GM19328 (cell line): ENCODE measurements at regions not wholly inside any gene's neighbourhood (a gene's known extent, or its start where the extent isn't known, plus 50 kb on each side); places are given as distances from the start of the nearest gene placed in this dataset.

Experiments
- ATAC-seq: cut with Tn5 transposase; IDR thresholded peaks from one replicate; pipeline ENCODE4 v1.9.1; 2021; ENCODE audit warnings: mild to moderate bottlenecking, moderate library complexity; ENCODE audit not compliant: unreplicated experiment

- ATAC-seq: no peak
These were observed 88.6 kb upstream of the HAAO start for GRCh38 chr2:42880738-42881690.

GRCh38 chr2:42879913-42880737 is 87.7 kb upstream of the HAAO start:
- no peak for ATAC-seq

GRCh38 chr2:42879121-42879705 is 86.8 kb upstream of the HAAO start:
- ATAC-seq: no peak

- ATAC-seq: peak; percentile 76
These were observed 86.2 kb upstream of the HAAO start for GRCh38 chr2:42878581-42878980.

GRCh38 chr2:42877936-42878335 is 85.6 kb upstream of the HAAO start:
- ATAC-seq: no peak

GRCh38 chr2:42877511-42877910 is 85.1 kb upstream of the HAAO start:
- no peak for ATAC-seq

- ATAC-seq: no peak
These were observed 84.0 kb upstream of the HAAO start for GRCh38 chr2:42876326-42876751.

GRCh38 chr2:42875880-42876279 is 83.5 kb upstream of the HAAO start:
- ATAC-seq: no peak

GRCh38 chr2:42874949-42875801 is 82.8 kb upstream of the HAAO start:
- no peak for ATAC-seq

DNA sequence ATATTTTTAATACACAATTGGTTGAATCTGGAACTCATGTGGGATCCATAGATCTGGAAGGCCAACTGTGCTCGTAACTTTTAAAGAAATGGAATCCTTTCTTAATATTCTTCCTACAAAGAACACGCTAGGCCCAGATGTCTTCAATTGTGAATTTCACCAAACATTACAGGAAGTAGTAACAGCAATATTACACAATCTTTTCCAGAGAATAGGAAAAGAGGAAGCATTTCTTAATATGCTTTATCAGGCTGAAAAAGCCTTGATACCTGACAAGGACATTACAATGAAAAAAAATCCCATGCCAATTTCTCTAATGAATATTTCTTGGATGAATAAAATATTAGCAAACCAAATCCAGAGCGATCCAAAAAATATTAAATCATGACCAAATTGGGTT is 80.3 kb upstream of the HAAO start:
- ATAC-seq: no peak

GRCh38 chr2:42871372-42871771 is 79.0 kb upstream of the HAAO start:
- no peak for ATAC-seq

GRCh38 chr2:42868874-42869273 is 76.5 kb upstream of the HAAO start:
- ATAC-seq: no peak

- no peak for ATAC-seq
These were observed 75.7 kb upstream of the HAAO start for GRCh38 chr2:42868096-42868495.

DNA sequence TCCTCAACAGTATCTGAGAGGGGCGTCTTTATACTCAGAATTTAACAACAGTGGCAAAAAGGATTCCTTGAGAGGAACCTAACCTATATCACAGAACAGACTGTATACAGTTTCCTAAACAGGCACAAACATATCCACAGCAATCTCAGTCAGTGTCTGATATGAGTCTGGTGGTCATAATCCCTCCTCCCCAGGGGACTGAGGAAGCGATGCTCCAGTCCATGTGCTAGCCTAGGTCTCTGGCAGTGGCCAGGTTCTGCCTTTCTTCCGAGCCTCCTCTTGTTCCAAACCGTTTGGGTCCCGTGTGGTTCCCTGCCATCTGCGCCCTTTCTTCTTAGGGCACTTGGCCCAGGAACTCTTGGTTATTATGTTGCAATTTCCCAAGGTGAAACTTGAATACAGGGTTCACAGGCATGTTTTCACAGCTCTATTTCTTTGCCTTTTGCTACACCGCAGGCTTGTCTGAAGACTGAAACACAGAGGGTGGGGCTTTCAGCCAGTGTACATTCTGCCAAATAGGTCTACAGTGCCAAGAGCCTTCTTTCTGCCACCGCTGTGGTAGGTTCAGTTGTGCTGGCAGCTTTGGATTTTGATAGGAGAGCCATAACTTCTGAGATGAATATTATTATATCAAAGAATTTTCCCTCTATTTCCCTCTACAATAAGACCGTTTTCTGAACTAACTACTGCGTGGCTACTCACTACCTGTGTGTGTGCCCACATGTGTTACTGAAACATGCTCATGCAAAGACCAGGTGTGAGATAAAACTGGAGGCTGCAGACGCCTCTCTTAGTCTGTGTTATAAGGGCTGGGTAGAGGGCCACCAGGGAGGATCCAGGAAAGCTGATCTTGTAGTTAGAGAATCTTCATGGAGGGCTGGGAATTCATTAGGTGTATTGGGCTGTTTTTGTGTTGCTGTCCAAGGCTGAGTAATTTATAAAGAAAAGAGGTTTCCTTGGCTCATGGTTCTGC is 75.0 kb upstream of the HAAO start:
- ATAC-seq: no peak

DNA sequence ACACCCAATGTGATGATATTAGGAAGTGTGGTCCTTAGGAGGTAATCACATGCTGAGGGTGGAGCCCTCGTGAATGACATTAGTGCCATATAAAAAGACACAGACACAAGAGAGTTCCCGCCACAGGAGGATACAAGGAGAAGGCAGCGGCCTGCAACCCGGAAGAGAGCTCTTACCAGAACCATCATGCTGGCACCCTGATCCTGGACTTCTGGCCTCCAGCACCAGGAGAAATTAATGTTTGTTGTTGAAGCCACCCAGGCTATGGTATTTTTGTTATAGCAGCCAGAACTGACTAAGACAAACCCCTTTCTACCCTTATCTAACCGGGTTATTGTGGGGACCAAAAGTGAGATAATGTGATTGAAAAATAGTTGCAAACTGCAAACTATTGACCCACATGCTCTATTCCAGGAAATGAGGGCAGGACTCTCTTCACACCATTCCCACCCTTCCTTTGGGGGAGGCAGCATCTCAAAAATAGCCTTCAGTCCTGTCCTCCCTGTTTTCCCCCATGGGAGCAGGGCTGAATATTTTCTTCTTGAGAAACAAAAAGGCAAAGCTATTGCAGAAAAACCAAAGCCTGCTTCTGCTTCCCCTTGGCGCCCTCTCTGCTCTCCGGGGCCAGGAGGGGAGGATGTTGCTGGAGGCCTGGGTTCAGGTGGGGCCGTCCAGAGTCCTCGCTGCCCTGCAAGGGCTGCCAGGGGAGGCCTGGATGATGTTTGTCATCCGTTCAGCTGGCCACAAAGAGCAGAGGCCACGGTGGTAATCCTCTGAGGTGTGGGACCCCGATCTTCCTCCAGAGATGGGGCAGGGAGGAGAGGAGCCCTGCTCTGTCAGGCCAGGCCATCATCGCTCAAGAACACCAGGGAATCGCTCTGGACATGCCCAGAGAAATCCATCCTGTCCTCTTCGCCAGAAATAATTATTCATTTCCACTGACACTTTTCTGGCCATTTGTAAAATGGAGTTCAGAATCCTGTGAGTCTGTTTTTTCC is 73.8 kb upstream of the HAAO start:
- ATAC-seq: no peak

GRCh38 chr2:42864641-42865280 is 72.4 kb upstream of the HAAO start:
- ATAC-seq: no peak

- no peak for ATAC-seq
These were observed 71.8 kb upstream of the HAAO start for GRCh38 chr2:42864222-42864621.

DNA sequence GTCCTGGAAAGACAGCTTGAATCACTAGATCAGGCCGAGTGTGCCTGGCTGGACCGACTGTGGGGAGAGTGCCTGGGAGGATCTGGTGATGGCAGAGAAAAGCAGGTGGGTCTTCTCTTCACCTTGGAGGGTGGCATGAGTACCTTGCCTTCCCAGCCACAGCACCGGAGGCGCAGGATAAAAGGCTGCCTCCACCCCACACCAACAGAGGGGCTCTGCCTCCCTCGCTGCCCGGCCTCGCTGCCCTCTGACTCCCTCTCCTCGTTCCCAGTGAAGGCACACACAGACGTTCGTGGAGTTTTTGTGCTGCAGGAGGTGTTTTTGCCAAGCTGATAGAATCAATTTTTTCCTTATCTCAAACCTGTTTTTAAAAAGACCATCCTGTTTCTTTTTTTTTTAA is 71.4 kb upstream of the HAAO start:
- ATAC-seq: no peak
